C4-2B (cell line): ENCODE measurements at regions not wholly inside any gene's neighbourhood (a gene's known extent, or its start where the extent isn't known, plus 50 kb on each side); places are given as distances from the start of the nearest gene placed in this dataset.

Experiments
- ZFX ChIP-seq: fragments of 450-650 bp; IDR thresholded peaks from 2 replicates; pipeline ENCODE4 v1.6.1; 2017
- TF ChIP-seq, protein P1 (sequence below): fragments of 450-650 bp; conservative IDR thresholded peaks from 2 replicates; pipeline ENCODE4 v1.5.1; 2017; ENCODE audit warnings: mild to moderate bottlenecking

DNA sequence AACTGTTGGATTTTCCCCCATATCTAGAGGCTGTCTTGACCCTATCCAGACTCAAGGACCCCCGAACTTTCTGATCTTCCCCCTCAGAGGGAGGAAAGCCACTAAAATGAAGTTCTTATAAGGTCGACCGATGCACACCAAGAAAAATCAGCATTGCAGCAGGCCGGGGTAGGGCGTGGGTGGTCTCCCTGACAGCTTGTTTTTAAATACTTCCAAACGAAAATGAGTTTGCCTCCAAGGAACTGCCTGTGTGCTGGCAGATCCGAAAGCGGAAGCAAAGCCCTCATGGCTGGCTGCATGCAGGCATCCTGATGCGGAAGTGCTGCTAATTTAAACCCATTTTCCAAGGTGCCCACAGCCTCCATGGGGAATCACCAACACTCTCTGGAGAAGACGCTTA is 374.3 kb upstream of the XYLT1 start:
- TF ChIP-seq, protein P1, sequence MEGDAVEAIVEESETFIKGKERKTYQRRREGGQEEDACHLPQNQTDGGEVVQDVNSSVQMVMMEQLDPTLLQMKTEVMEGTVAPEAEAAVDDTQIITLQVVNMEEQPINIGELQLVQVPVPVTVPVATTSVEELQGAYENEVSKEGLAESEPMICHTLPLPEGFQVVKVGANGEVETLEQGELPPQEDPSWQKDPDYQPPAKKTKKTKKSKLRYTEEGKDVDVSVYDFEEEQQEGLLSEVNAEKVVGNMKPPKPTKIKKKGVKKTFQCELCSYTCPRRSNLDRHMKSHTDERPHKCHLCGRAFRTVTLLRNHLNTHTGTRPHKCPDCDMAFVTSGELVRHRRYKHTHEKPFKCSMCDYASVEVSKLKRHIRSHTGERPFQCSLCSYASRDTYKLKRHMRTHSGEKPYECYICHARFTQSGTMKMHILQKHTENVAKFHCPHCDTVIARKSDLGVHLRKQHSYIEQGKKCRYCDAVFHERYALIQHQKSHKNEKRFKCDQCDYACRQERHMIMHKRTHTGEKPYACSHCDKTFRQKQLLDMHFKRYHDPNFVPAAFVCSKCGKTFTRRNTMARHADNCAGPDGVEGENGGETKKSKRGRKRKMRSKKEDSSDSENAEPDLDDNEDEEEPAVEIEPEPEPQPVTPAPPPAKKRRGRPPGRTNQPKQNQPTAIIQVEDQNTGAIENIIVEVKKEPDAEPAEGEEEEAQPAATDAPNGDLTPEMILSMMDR, result no peak
- no peak for TF ChIP-seq ZFX
